ENCODE measurements at regions not wholly inside any gene's neighbourhood (a gene's known extent, or its start where the extent isn't known, plus 50 kb on each side); places are given as distances from the start of the nearest gene placed in this dataset.

- Histone ChIP-seq H3K36me3 (ENCODE audit: insufficient read depth, low read length) (no peaks in the 10 kb centered on the region), H3K79me2 (ENCODE audit: low read length) (no peaks in the 10 kb centered on the region), H3K9me2 (replicated peaks; ENCODE audit: insufficient read depth, low read length) (no peaks in the 10 kb centered on the region), H3K9ac (ENCODE audit: low read length) (no peak overlapping the region), H3K4me3 (ENCODE audit: low read length) (no peak overlapping the region), H2AFZ (ENCODE audit: low read length) (no peak overlapping the region), H3K9me3 (ENCODE audit: low read length) (no peaks in the 10 kb centered on the region), H3K4me2 (ENCODE audit: low read depth, low read length, poor library complexity, severe bottlenecking) (no peak overlapping the region), H3K27ac (ENCODE audit: low read length) (no peak overlapping the region), H3K27me3 (ENCODE audit: low read length) (no peaks in the 10 kb centered on the region), H4K20me1 (ENCODE audit: insufficient read depth, low read depth, low read length) (no peaks in the 10 kb centered on the region), H3K4me1 (ENCODE audit: low read length) (no peaks in the 10 kb centered on the region)
- no peak for DNase-seq
Observed at GRCh38 chr2:47241715-47242114, 65.4 kb upstream of the CALM2 start.

GRCh38 chr2:47239119-47239969 lies 63.0 kb upstream of the CALM2 start:
- H3K9ac ChIP-seq (ENCODE audit: low read length), result no peak overlapping the region
- no peaks in the 10 kb centered on the region for H3K27me3 ChIP-seq (ENCODE audit: low read length)
- H3K79me2 ChIP-seq (ENCODE audit: low read length), result no peaks in the 10 kb centered on the region
- no peak overlapping the region for H2AFZ ChIP-seq (ENCODE audit: low read length)
- H3K4me1 ChIP-seq (ENCODE audit: low read length), result no peaks in the 10 kb centered on the region
- H4K20me1 ChIP-seq (ENCODE audit: insufficient read depth, low read depth, low read length), result no peaks in the 10 kb centered on the region
- no peaks in the 10 kb centered on the region for H3K9me2 ChIP-seq (replicated peaks; ENCODE audit: insufficient read depth, low read length)
- no peak overlapping the region for H3K4me3 ChIP-seq (ENCODE audit: low read length)
- DNase-seq, result no peak
- H3K27ac ChIP-seq (ENCODE audit: low read length), result no peak overlapping the region
- H3K9me3 ChIP-seq (ENCODE audit: low read length), result no peaks in the 10 kb centered on the region
- H3K4me2 ChIP-seq (ENCODE audit: low read depth, low read length, poor library complexity, severe bottlenecking), result no peak overlapping the region
- no peaks in the 10 kb centered on the region for H3K36me3 ChIP-seq (ENCODE audit: insufficient read depth, low read length)

DNA sequence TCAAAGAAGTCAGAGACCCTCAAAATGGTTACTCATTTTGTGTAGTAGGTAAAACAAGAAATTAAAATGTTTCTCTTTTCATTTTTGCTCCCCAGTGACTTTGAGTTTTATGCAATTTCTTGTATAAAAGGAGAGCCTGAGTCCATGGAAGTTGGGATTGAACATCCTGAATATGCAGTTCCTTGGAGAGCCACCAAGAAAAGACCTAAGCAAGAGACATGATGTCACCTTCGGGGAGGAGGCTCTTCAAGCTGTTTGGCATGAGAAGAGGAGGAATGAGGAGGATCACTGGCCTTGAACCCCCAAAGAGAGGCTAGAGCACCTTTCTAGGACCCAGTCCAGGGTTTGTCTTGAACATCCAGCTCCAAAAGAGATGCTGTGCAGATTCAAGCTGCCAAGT lies 62.3 kb upstream of the CALM2 start:
- Histone ChIP-seq H3K36me3 (ENCODE audit: insufficient read depth, low read length) (no peaks in the 10 kb centered on the region), H4K20me1 (ENCODE audit: insufficient read depth, low read depth, low read length) (no peaks in the 10 kb centered on the region), H3K4me1 (ENCODE audit: low read length) (no peaks in the 10 kb centered on the region), H3K9me3 (ENCODE audit: low read length) (no peaks in the 10 kb centered on the region), H3K9ac (ENCODE audit: low read length) (no peak overlapping the region), H3K27me3 (ENCODE audit: low read length) (no peaks in the 10 kb centered on the region), H3K27ac (ENCODE audit: low read length) (no peak overlapping the region), H3K4me2 (ENCODE audit: low read depth, low read length, poor library complexity, severe bottlenecking) (no peak overlapping the region), H3K4me3 (ENCODE audit: low read length) (no peak overlapping the region), H3K9me2 (replicated peaks; ENCODE audit: insufficient read depth, low read length) (no peaks in the 10 kb centered on the region), H3K79me2 (ENCODE audit: low read length) (no peaks in the 10 kb centered on the region), H2AFZ (ENCODE audit: low read length) (no peak overlapping the region)
- no peak for DNase-seq

GRCh38 chr2:47237375-47238334 lies 61.3 kb upstream of the CALM2 start:
- no peak overlapping the region for H3K4me2 ChIP-seq (ENCODE audit: low read depth, low read length, poor library complexity, severe bottlenecking)

GRCh38 chr2:47236503-47237215 lies 60.3 kb upstream of the CALM2 start:
- DNase-seq, result no peak
- Histone ChIP-seq H3K79me2 (ENCODE audit: low read length) (no peaks in the 10 kb centered on the region), H4K20me1 (ENCODE audit: insufficient read depth, low read depth, low read length) (no peaks in the 10 kb centered on the region), H3K9ac (ENCODE audit: low read length) (no peak overlapping the region), H2AFZ (ENCODE audit: low read length) (no peak overlapping the region), H3K9me2 (replicated peaks; ENCODE audit: insufficient read depth, low read length) (no peaks in the 10 kb centered on the region), H3K9me3 (ENCODE audit: low read length) (no peaks in the 10 kb centered on the region), H3K27ac (ENCODE audit: low read length) (no peak overlapping the region), H3K4me3 (ENCODE audit: low read length) (no peak overlapping the region), H3K27me3 (ENCODE audit: low read length) (no peaks in the 10 kb centered on the region), H3K36me3 (ENCODE audit: insufficient read depth, low read length) (no peaks in the 10 kb centered on the region), H3K4me2 (ENCODE audit: low read depth, low read length, poor library complexity, severe bottlenecking) (no peak overlapping the region), H3K4me1 (ENCODE audit: low read length) (no peaks in the 10 kb centered on the region)

More at GRCh38 chr2:47237375-47238334, 61.3 kb upstream of the CALM2 start:
- H3K36me3 ChIP-seq (ENCODE audit: insufficient read depth, low read length), result no peaks in the 10 kb centered on the region
- no peaks in the 10 kb centered on the region for H3K4me1 ChIP-seq (ENCODE audit: low read length)
- H3K4me3 ChIP-seq (ENCODE audit: low read length), result no peak overlapping the region
- no peaks in the 10 kb centered on the region for H3K27me3 ChIP-seq (ENCODE audit: low read length)
- H4K20me1 ChIP-seq (ENCODE audit: insufficient read depth, low read depth, low read length), result no peaks in the 10 kb centered on the region
- no peaks in the 10 kb centered on the region for H3K79me2 ChIP-seq (ENCODE audit: low read length)
- H3K27ac ChIP-seq (ENCODE audit: low read length), result no peak overlapping the region
- no peaks in the 10 kb centered on the region for H3K9me2 ChIP-seq (replicated peaks; ENCODE audit: insufficient read depth, low read length)
- no peaks in the 10 kb centered on the region for H3K9me3 ChIP-seq (ENCODE audit: low read length)
- DNase-seq, result no peak
- H3K9ac ChIP-seq (ENCODE audit: low read length), result no peak overlapping the region
- no peak overlapping the region for H2AFZ ChIP-seq (ENCODE audit: low read length)

GRCh38 chr2:47235132-47235531 lies 58.8 kb upstream of the CALM2 start:
- H3K79me2 ChIP-seq (ENCODE audit: low read length), result no peaks in the 10 kb centered on the region
- H3K9me2 ChIP-seq (replicated peaks; ENCODE audit: insufficient read depth, low read length), result no peaks in the 10 kb centered on the region
- no peak overlapping the region for H3K9ac ChIP-seq (ENCODE audit: low read length)
- H3K9me3 ChIP-seq (ENCODE audit: low read length), result no peaks in the 10 kb centered on the region
- no peak for DNase-seq
- H3K36me3 ChIP-seq (ENCODE audit: insufficient read depth, low read length), result no peaks in the 10 kb centered on the region
- H3K4me1 ChIP-seq (ENCODE audit: low read length), result no peaks in the 10 kb centered on the region
- no peak overlapping the region for H2AFZ ChIP-seq (ENCODE audit: low read length)
- no peak overlapping the region for H3K4me3 ChIP-seq (ENCODE audit: low read length)
- H3K4me2 ChIP-seq (ENCODE audit: low read depth, low read length, poor library complexity, severe bottlenecking), result no peak overlapping the region
- no peak overlapping the region for H3K27ac ChIP-seq (ENCODE audit: low read length)
- H4K20me1 ChIP-seq (ENCODE audit: insufficient read depth, low read depth, low read length), result no peaks in the 10 kb centered on the region
- H3K27me3 ChIP-seq (ENCODE audit: low read length), result no peaks in the 10 kb centered on the region

- no peak overlapping the region for H3K9ac ChIP-seq (ENCODE audit: low read length)
- no peak overlapping the region for H3K27ac ChIP-seq (ENCODE audit: low read length)
- H3K4me1 ChIP-seq (ENCODE audit: low read length), result no peaks in the 10 kb centered on the region
- no peak for DNase-seq
- H3K9me2 ChIP-seq (replicated peaks; ENCODE audit: insufficient read depth, low read length), result no peaks in the 10 kb centered on the region
- no peaks in the 10 kb centered on the region for H3K27me3 ChIP-seq (ENCODE audit: low read length)
- no peaks in the 10 kb centered on the region for H3K79me2 ChIP-seq (ENCODE audit: low read length)
- no peaks in the 10 kb centered on the region for H3K36me3 ChIP-seq (ENCODE audit: insufficient read depth, low read length)
- no peak overlapping the region for H3K4me2 ChIP-seq (ENCODE audit: low read depth, low read length, poor library complexity, severe bottlenecking)
- H2AFZ ChIP-seq (ENCODE audit: low read length), result no peak overlapping the region
- no peak overlapping the region for H3K4me3 ChIP-seq (ENCODE audit: low read length)
- no peaks in the 10 kb centered on the region for H4K20me1 ChIP-seq (ENCODE audit: insufficient read depth, low read depth, low read length)
- no peaks in the 10 kb centered on the region for H3K9me3 ChIP-seq (ENCODE audit: low read length)
Observed at GRCh38 chr2:47234456-47234855, 58.1 kb upstream of the CALM2 start.
